ENCODE measurements at regions not wholly inside any gene's neighbourhood (a gene's known extent, or its start where the extent isn't known, plus 50 kb on each side); places are given as distances from the start of the nearest gene placed in this dataset.

DNA sequence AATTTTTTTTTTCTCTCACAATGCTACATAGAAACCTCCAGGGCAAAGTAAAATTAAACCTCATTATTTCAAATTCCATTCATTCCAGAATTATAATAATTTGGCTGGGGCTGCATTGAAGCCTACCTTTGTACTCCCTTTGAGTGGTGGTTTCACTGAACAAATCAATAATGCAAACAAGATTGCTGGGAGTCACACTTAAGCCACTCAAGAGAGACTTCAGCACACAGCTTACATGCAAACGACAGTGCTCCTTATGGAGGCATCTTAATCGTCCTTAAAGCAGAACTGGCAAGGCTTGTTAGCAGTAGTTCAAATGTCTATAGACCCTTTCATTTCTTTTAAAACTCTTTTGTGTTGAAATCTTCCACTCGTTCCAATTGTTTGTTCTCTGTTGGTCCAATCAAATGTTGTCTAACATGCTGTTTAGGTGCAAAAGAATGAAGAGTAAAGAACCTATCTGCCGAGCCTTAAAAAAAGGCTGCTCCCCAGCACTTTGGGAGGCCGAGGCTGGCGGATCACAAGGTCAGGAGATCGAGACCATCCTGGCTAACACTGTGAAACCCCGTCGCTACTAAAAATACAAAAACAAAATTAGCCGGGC is 294.9 kb downstream of the FGFR2 start:
- ChIA-PET CTCF (no interaction called here), POLR2A (no interaction called here)
- H3K9me3 Mint-ChIP-seq (ENCODE audit: insufficient read depth) = no peaks in the 10 kb centered on the region
- TF ChIP-seq, protein P1, sequence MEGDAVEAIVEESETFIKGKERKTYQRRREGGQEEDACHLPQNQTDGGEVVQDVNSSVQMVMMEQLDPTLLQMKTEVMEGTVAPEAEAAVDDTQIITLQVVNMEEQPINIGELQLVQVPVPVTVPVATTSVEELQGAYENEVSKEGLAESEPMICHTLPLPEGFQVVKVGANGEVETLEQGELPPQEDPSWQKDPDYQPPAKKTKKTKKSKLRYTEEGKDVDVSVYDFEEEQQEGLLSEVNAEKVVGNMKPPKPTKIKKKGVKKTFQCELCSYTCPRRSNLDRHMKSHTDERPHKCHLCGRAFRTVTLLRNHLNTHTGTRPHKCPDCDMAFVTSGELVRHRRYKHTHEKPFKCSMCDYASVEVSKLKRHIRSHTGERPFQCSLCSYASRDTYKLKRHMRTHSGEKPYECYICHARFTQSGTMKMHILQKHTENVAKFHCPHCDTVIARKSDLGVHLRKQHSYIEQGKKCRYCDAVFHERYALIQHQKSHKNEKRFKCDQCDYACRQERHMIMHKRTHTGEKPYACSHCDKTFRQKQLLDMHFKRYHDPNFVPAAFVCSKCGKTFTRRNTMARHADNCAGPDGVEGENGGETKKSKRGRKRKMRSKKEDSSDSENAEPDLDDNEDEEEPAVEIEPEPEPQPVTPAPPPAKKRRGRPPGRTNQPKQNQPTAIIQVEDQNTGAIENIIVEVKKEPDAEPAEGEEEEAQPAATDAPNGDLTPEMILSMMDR (IDR thresholded peaks at IDR 0.05) = no peak
- TF ChIP-seq EZH2 (IDR thresholded peaks at IDR 0.05; ENCODE audit: borderline replicate concordance, insufficient read depth, low read depth, low read length, poor library complexity, severe bottlenecking) = no peak
- Histone ChIP-seq H3K79me2 (ENCODE audit: control insufficient read depth, insufficient read depth, low read length) (no peaks in the 10 kb centered on the region), H3K27ac (ENCODE audit: low read length in 2 of 2) (no peak overlapping the region), H3K4me1 (ENCODE audit: control insufficient read depth in 2 of 2, insufficient read depth in 2 of 2, low read length in 2 of 2) (no peaks in the 10 kb centered on the region), H3K9me3 (ENCODE audit: control extremely low read depth in 1 of 3, control insufficient read depth in 2 of 3, insufficient read depth in 1 of 3, low read length in 2 of 3) (peaks cover 0 to 3% (median 0%) of the 10 kb centered on the region in 3 donors), H3K9ac (ENCODE audit: low read length) (no peak overlapping the region), H4K20me1 (ENCODE audit: control insufficient read depth, insufficient read depth, low read length, poor library complexity, severe bottlenecking) (no peaks in the 10 kb centered on the region), H2AFZ (ENCODE audit: insufficient read depth, low read depth, low read length, poor library complexity, severe bottlenecking) (no peak overlapping the region), H3K27me3 (replicated peaks in 1 of 4; ENCODE audit: control extremely low read depth in 1 of 4, control insufficient read depth in 3 of 4, insufficient read depth in 4 of 4, low read length in 3 of 4) (no peaks in the 10 kb centered on the region), H3K4me2 (replicated peaks; ENCODE audit: low read depth, low read length, poor library complexity, severe bottlenecking) (no peak overlapping the region), H3K4me3 (ENCODE audit: control extremely low read depth in 1 of 5, extremely low read depth in 1 of 5, insufficient read depth in 1 of 5, low read depth in 2 of 5, low read length in 4 of 5) (no peak overlapping the region), H3K36me3 (replicated peaks in 1 of 2; ENCODE audit: control extremely low read depth in 1 of 2, control insufficient read depth in 1 of 2, extremely low read depth in 1 of 2, insufficient read depth in 2 of 2, low read length in 1 of 2) (no peaks in the 10 kb centered on the region)
- no peak overlapping the region for H3K4me3 Mint-ChIP-seq
- no peaks in the 10 kb centered on the region for H3K4me1 Mint-ChIP-seq
- DNase-seq (no peak), ATAC-seq (ENCODE audit: low read depth) (no peak)
- H3K27me3 Mint-ChIP-seq = no peaks in the 10 kb centered on the region
- intact Hi-C loops (cut with micrococcal nuclease) = no loop called here
- WGBS (ENCODE audit: insufficient coverage) = 94% methylated on average over 8 of the region's 10 CpGs
- H3K27ac Mint-ChIP-seq = no peak overlapping the region

DNA sequence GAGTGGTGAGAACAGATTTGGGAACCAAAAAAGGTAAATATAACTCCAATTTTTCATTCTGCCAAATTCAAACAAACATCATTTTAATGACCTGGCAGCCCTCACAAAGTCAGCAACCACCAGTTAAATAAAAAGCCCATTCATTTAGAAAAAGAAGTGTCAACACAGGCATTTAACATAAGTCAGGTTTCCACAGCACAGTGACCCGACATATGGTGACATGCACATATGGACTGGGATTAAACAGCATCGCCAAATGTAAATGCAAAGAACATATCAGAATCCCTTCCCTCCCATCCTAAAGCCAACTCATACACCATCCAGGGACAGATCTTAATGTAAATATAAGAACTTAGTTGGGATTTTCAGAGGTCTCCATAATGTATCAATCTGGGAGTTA is 293.2 kb downstream of the FGFR2 start:
- Histone ChIP-seq H3K36me3 (replicated peaks in 1 of 2; ENCODE audit: control extremely low read depth in 1 of 2, control insufficient read depth in 1 of 2, extremely low read depth in 1 of 2, insufficient read depth in 2 of 2, low read length in 1 of 2) (no peaks in the 10 kb centered on the region), H3K9me3 (ENCODE audit: control extremely low read depth in 1 of 3, control insufficient read depth in 2 of 3, insufficient read depth in 1 of 3, low read length in 2 of 3) (peaks cover 0 to 5% (median 0%) of the 10 kb centered on the region in 3 donors), H3K4me1 (ENCODE audit: control insufficient read depth in 2 of 2, insufficient read depth in 2 of 2, low read length in 2 of 2) (no peaks in the 10 kb centered on the region), H3K9ac (ENCODE audit: low read length) (no peak overlapping the region), H4K20me1 (ENCODE audit: control insufficient read depth, insufficient read depth, low read length, poor library complexity, severe bottlenecking) (no peaks in the 10 kb centered on the region), H3K79me2 (ENCODE audit: control insufficient read depth, insufficient read depth, low read length) (no peaks in the 10 kb centered on the region), H3K4me2 (replicated peaks; ENCODE audit: low read depth, low read length, poor library complexity, severe bottlenecking) (no peak overlapping the region), H3K4me3 (ENCODE audit: control extremely low read depth in 1 of 5, extremely low read depth in 1 of 5, insufficient read depth in 1 of 5, low read depth in 2 of 5, low read length in 4 of 5) (no peak overlapping the region), H3K27ac (ENCODE audit: low read length in 2 of 2) (no peak overlapping the region), H3K27me3 (replicated peaks in 1 of 4; ENCODE audit: control extremely low read depth in 1 of 4, control insufficient read depth in 3 of 4, insufficient read depth in 4 of 4, low read length in 3 of 4) (no peaks in the 10 kb centered on the region), H2AFZ (ENCODE audit: insufficient read depth, low read depth, low read length, poor library complexity, severe bottlenecking) (no peak overlapping the region)
- Mint-ChIP-seq H3K4me1 (no peaks in the 10 kb centered on the region), H3K4me3 (no peak overlapping the region), H3K27me3 (no peaks in the 10 kb centered on the region), H3K9me3 (ENCODE audit: insufficient read depth) (peaks cover 3% of the 10 kb centered on the region), H3K27ac (no peak overlapping the region)
- WGBS (ENCODE audit: insufficient coverage) = no CpG with 5 or more reads among the region's 2 CpGs
- intact Hi-C loops (cut with micrococcal nuclease) = no loop called here
- ChIA-PET CTCF (no interaction called here), POLR2A (no interaction called here)
- no peak for ATAC-seq (ENCODE audit: low read depth)
- no peak for TF ChIP-seq EZH2 (IDR thresholded peaks at IDR 0.05; ENCODE audit: borderline replicate concordance, insufficient read depth, low read depth, low read length, poor library complexity, severe bottlenecking)
- TF ChIP-seq, protein P1 (IDR thresholded peaks at IDR 0.05) = no peak
- no peak for DNase-seq

Data from B cell (primary cell).